ENCODE measurements at regions not wholly inside any gene's neighbourhood (a gene's known extent, or its start where the extent isn't known, plus 50 kb on each side); places are given as distances from the start of the nearest gene placed in this dataset.

DNA sequence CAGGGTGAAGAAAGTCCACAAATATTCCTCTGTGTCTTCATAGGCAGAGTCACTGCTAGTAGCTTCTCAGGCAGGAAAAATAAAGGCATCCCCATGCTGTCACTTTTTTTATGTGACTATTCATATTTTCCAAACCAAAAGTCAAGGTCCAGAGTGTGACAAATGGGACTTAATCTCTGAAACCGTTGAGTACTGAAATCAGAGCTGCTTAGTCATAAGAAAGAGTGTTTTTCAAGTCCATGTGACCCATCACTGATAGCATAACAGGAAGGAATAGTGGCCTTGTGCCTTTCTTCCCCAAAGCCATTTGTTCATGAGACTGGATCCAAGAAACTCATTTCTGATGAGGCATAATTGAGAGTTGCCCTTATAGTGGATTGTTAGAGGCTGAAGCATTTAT, 210.3 kb upstream of the TSHZ2 start:
- TF ChIP-seq, protein P1, sequence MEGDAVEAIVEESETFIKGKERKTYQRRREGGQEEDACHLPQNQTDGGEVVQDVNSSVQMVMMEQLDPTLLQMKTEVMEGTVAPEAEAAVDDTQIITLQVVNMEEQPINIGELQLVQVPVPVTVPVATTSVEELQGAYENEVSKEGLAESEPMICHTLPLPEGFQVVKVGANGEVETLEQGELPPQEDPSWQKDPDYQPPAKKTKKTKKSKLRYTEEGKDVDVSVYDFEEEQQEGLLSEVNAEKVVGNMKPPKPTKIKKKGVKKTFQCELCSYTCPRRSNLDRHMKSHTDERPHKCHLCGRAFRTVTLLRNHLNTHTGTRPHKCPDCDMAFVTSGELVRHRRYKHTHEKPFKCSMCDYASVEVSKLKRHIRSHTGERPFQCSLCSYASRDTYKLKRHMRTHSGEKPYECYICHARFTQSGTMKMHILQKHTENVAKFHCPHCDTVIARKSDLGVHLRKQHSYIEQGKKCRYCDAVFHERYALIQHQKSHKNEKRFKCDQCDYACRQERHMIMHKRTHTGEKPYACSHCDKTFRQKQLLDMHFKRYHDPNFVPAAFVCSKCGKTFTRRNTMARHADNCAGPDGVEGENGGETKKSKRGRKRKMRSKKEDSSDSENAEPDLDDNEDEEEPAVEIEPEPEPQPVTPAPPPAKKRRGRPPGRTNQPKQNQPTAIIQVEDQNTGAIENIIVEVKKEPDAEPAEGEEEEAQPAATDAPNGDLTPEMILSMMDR (IDR thresholded peaks at IDR 0.05; ENCODE audit: low read depth, low read length): no peak
- TF ChIP-seq EZH2phosphoT487 (IDR thresholded peaks at IDR 0.05; ENCODE audit: low read depth): no peak
